ENCODE measurements at regions not wholly inside any gene's neighbourhood (a gene's known extent, or its start where the extent isn't known, plus 50 kb on each side); places are given as distances from the start of the nearest gene placed in this dataset.

GRCh38 chr6:132076452-132076851 is 125.3 kb upstream of the CCN2 start:
- TF ChIP-seq POLR2AphosphoS5 (IDR thresholded peaks at IDR 0.05; ENCODE audit: low read depth, low read length) = no peak
- no peak for TF ChIP-seq POLR2A (IDR thresholded peaks at IDR 0.05; ENCODE audit: low read depth, low read length)
